ENCODE measurements at regions not wholly inside any gene's neighbourhood (a gene's known extent, or its start where the extent isn't known, plus 50 kb on each side); places are given as distances from the start of the nearest gene placed in this dataset.

DNA sequence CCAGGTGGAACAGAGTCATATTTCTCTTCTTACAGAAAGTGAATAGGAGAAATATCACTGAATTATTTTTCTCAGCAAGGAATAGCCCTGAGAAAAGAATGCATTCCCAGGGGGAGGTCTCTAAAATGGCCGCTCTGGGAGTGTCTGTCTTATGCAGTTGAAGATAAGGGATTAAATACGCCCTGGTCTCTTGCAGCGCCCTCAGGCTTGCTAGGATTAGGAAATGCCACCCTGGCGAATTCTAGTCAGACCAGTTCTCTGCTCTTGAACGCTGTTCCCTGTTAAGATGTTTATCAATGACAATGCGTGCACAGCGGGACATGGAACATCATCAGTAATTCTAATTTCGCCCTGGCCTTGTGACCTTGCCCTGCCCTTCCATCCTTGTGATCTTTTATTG is 949.0 kb upstream of the SEMA6D start:
- DNase-seq (no peak), ATAC-seq (ENCODE audit: low FRiP score) (no peak)
- H3K4me3 ChIP-seq (ENCODE audit: low read length in 2 of 2), result no peak overlapping the region
- no peaks in the 10 kb centered on the region for H3K36me3 ChIP-seq (ENCODE audit: control insufficient read depth in 1 of 2, insufficient read depth in 2 of 2, low read length in 1 of 2)
- 95 to 97% methylated on average over 8 of the region's 8 CpGs for WGBS, 2 donors
- peaks cover 0 to 2% of the 10 kb centered on the region in 2 donors for H3K4me1 ChIP-seq (ENCODE audit: control insufficient read depth in 1 of 2, insufficient read depth in 2 of 2, low read length in 2 of 2)
- H3K27ac ChIP-seq (ENCODE audit: low read depth in 1 of 2, low read length in 2 of 2), result no peak overlapping the region
- H3K27me3 ChIP-seq (ENCODE audit: control insufficient read depth in 1 of 2, insufficient read depth in 2 of 2, low read length in 1 of 2), result no peaks in the 10 kb centered on the region
- intact Hi-C loops (cut with DNase I), result no loop called here
- H3K9me3 ChIP-seq (ENCODE audit: control insufficient read depth, low read length), result peaks cover 1% of the 10 kb centered on the region

GRCh38 chr15:46773016-46773415 is 944.3 kb upstream of the SEMA6D start:
- no peak for DNase-seq
- 95 to 96% methylated on average over 9 of the region's 9 CpGs for WGBS, 2 donors
- Histone ChIP-seq H3K27ac (ENCODE audit: low read depth in 1 of 2, low read length in 2 of 2) (no peak overlapping the region), H3K9me3 (ENCODE audit: control insufficient read depth, low read length) (peaks cover 1% of the 10 kb centered on the region), H3K4me1 (ENCODE audit: control insufficient read depth in 1 of 2, insufficient read depth in 2 of 2, low read length in 2 of 2) (peaks cover 0 to 2% of the 10 kb centered on the region in 2 donors), H3K36me3 (ENCODE audit: control insufficient read depth in 1 of 2, insufficient read depth in 2 of 2, low read length in 1 of 2) (no peaks in the 10 kb centered on the region), H3K4me3 (ENCODE audit: low read length in 2 of 2) (no peak overlapping the region), H3K27me3 (ENCODE audit: control insufficient read depth in 1 of 2, insufficient read depth in 2 of 2, low read length in 1 of 2) (no peaks in the 10 kb centered on the region)
- intact Hi-C loops (cut with DNase I), result no loop called here
- ATAC-seq (ENCODE audit: low FRiP score), result no peak

GRCh38 chr15:46778876-46779275 is 938.4 kb upstream of the SEMA6D start:
- intact Hi-C loops (cut with DNase I), result no loop called here
- 95 to 99% methylated on average over 5 of the region's 5 CpGs for WGBS, 2 donors
- Histone ChIP-seq H3K4me1 (ENCODE audit: control insufficient read depth in 1 of 2, insufficient read depth in 2 of 2, low read length in 2 of 2) (no peaks in the 10 kb centered on the region), H3K9me3 (ENCODE audit: control insufficient read depth, low read length) (no peaks in the 10 kb centered on the region), H3K27ac (ENCODE audit: low read depth in 1 of 2, low read length in 2 of 2) (no peak overlapping the region), H3K4me3 (ENCODE audit: low read length in 2 of 2) (no peak overlapping the region), H3K27me3 (ENCODE audit: control insufficient read depth in 1 of 2, insufficient read depth in 2 of 2, low read length in 1 of 2) (no peaks in the 10 kb centered on the region), H3K36me3 (ENCODE audit: control insufficient read depth in 1 of 2, insufficient read depth in 2 of 2, low read length in 1 of 2) (no peaks in the 10 kb centered on the region)
- ATAC-seq (ENCODE audit: low FRiP score), result no peak
- DNase-seq, result no peak

- Histone ChIP-seq H3K9me3 (ENCODE audit: control insufficient read depth, low read length) (no peaks in the 10 kb centered on the region), H3K27ac (ENCODE audit: low read depth in 1 of 2, low read length in 2 of 2) (no peak overlapping the region), H3K4me1 (ENCODE audit: control insufficient read depth in 1 of 2, insufficient read depth in 2 of 2, low read length in 2 of 2) (no peaks in the 10 kb centered on the region), H3K36me3 (ENCODE audit: control insufficient read depth in 1 of 2, insufficient read depth in 2 of 2, low read length in 1 of 2) (no peaks in the 10 kb centered on the region), H3K4me3 (ENCODE audit: low read length in 2 of 2) (no peak overlapping the region), H3K27me3 (ENCODE audit: control insufficient read depth in 1 of 2, insufficient read depth in 2 of 2, low read length in 1 of 2) (no peaks in the 10 kb centered on the region)
- WGBS, 2 donors, result 83 to 84% methylated on average over 5 of the region's 5 CpGs
- intact Hi-C loops (cut with DNase I), result no loop called here
- DNase-seq (no peak), ATAC-seq (ENCODE audit: low FRiP score) (no peak)
Measured at GRCh38 chr15:46786590-46787285, 930.6 kb upstream of the SEMA6D start.

- no peaks in the 10 kb centered on the region for H3K9me3 ChIP-seq (ENCODE audit: control insufficient read depth, low read length)
- ATAC-seq (ENCODE audit: low FRiP score), result no peak
- H3K4me1 ChIP-seq (ENCODE audit: control insufficient read depth in 1 of 2, insufficient read depth in 2 of 2, low read length in 2 of 2), result no peaks in the 10 kb centered on the region
- DNase-seq, result no peak
- H3K27me3 ChIP-seq (ENCODE audit: control insufficient read depth in 1 of 2, insufficient read depth in 2 of 2, low read length in 1 of 2), result no peaks in the 10 kb centered on the region
- 96 to 98% methylated on average over 3 of the region's 3 CpGs for WGBS, 2 donors
- intact Hi-C loops (cut with DNase I), result no loop called here
- no peaks in the 10 kb centered on the region for H3K36me3 ChIP-seq (ENCODE audit: control insufficient read depth in 1 of 2, insufficient read depth in 2 of 2, low read length in 1 of 2)
- no peak overlapping the region for H3K4me3 ChIP-seq (ENCODE audit: low read length in 2 of 2)
- H3K27ac ChIP-seq (ENCODE audit: low read depth in 1 of 2, low read length in 2 of 2), result no peak overlapping the region
Measured at GRCh38 chr15:46795685-46796084, 921.6 kb upstream of the SEMA6D start.

DNA sequence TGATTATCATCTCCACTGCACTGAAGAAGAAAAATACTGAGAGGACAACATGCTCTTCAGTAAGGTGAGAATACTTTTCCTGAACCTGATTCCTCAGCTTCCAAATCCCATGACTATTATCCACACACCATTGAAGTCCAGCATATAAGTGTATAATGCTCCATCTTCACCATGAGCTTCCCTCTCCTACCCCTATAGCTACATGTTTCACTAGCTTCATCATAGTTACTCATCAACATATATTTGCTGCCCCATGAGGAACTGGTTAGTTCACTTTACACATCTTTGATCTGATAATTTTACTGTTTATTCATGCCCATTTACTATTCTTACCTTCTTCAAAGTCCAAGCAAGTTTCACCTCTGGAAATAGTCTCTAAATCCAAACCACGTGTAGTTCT is 908.5 kb upstream of the SEMA6D start:
- Histone ChIP-seq H3K4me3 (ENCODE audit: low read length in 2 of 2) (no peak overlapping the region), H3K27me3 (ENCODE audit: control insufficient read depth in 1 of 2, insufficient read depth in 2 of 2, low read length in 1 of 2) (no peaks in the 10 kb centered on the region), H3K4me1 (ENCODE audit: control insufficient read depth in 1 of 2, insufficient read depth in 2 of 2, low read length in 2 of 2) (no peaks in the 10 kb centered on the region), H3K27ac (ENCODE audit: low read depth in 1 of 2, low read length in 2 of 2) (peak overlapping the region in 1 of 2 donors; percentile 57), H3K9me3 (ENCODE audit: control insufficient read depth, low read length) (no peaks in the 10 kb centered on the region), H3K36me3 (ENCODE audit: control insufficient read depth in 1 of 2, insufficient read depth in 2 of 2, low read length in 1 of 2) (no peaks in the 10 kb centered on the region)
- 0 to 8% methylated on average over 1 of the region's 1 CpG for WGBS, 2 donors
- intact Hi-C loops (cut with DNase I), result no loop called here
- ATAC-seq (ENCODE audit: low FRiP score) (no peak), DNase-seq (no peak)

DNA sequence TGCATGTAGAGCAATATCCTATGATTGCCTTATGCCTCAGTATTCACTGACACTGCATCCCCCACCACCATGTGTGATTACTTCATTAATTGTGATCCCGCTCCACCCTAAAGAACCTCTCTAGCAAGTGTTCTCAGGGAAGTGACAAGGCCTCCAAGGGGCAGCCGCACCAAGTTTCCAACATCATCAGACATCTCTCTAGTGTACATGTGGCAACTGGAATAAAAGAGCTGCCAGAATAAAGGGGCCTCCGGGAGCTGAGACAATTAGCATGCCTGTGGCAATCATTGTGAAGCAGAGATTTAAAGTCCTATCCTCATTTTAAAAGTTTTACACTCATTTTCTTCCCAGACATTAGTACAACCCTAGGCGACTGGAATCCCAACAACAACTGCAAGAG is 902.1 kb upstream of the SEMA6D start:
- Histone ChIP-seq H3K27me3 (ENCODE audit: control insufficient read depth in 1 of 2, insufficient read depth in 2 of 2, low read length in 1 of 2) (no peaks in the 10 kb centered on the region), H3K9me3 (ENCODE audit: control insufficient read depth, low read length) (no peaks in the 10 kb centered on the region), H3K4me3 (ENCODE audit: low read length in 2 of 2) (no peak overlapping the region), H3K27ac (ENCODE audit: low read depth in 1 of 2, low read length in 2 of 2) (no peak overlapping the region), H3K36me3 (ENCODE audit: control insufficient read depth in 1 of 2, insufficient read depth in 2 of 2, low read length in 1 of 2) (no peaks in the 10 kb centered on the region), H3K4me1 (ENCODE audit: control insufficient read depth in 1 of 2, insufficient read depth in 2 of 2, low read length in 2 of 2) (no peaks in the 10 kb centered on the region)
- 90 to 91% methylated on average over 4 of the region's 4 CpGs for WGBS, 2 donors
- no peak for ATAC-seq (ENCODE audit: low FRiP score)
- intact Hi-C loops (cut with DNase I), result no loop called here
- no peak for DNase-seq

DNA sequence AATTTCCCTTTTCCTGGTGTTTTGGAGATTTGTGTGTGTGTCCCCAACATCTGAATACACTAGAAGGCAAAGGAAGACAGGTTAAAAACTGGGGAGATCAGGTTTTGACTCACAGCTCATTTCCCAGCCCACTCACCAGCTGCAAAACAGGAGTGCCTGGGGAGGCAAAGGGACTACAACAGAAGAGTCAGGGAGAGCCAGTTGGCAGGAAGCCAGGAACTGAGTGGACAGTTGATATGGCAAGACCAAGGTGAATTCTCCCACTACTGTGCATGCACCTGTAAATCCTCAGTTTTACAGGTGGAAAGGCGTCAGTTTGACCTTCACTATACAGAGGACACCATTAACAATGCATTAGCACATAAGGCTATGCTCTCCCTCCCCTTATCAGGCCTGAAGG is 901.5 kb upstream of the SEMA6D start:
- H3K27ac ChIP-seq (ENCODE audit: low read depth in 1 of 2, low read length in 2 of 2), result no peak overlapping the region
- peak in 1 of 2 donors; percentile 37 for DNase-seq
- ATAC-seq (ENCODE audit: low FRiP score), result no peak
- H3K27me3 ChIP-seq (ENCODE audit: control insufficient read depth in 1 of 2, insufficient read depth in 2 of 2, low read length in 1 of 2), result no peaks in the 10 kb centered on the region
- no peaks in the 10 kb centered on the region for H3K36me3 ChIP-seq (ENCODE audit: control insufficient read depth in 1 of 2, insufficient read depth in 2 of 2, low read length in 1 of 2)
- 99 to 100% methylated on average over 1 of the region's 1 CpG for WGBS, 2 donors
- intact Hi-C loops (cut with DNase I), result no loop called here
- H3K4me3 ChIP-seq (ENCODE audit: low read length in 2 of 2), result no peak overlapping the region
- H3K4me1 ChIP-seq (ENCODE audit: control insufficient read depth in 1 of 2, insufficient read depth in 2 of 2, low read length in 2 of 2), result no peaks in the 10 kb centered on the region
- no peaks in the 10 kb centered on the region for H3K9me3 ChIP-seq (ENCODE audit: control insufficient read depth, low read length)

DNA sequence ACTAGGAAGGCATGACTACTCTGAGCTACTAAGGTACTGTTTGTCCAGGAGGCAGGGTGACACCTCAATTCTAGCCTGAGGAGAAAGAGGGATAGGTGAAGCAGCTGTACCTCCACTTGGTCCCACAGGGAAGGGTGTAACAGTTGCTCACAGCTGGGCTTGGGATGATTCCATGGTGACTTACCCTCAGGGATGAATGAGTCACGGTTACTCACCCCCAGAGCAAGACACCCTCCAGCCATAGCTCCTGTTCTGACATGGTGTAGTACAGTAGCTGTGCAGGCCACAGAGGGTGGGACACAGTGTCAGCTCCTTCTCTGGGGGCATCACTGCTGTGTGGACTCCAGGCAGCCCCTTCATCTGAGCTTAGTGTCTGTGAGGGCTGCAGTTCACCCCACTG is 868.6 kb upstream of the SEMA6D start:
- Histone ChIP-seq H3K4me1 (ENCODE audit: control insufficient read depth in 1 of 2, insufficient read depth in 2 of 2, low read length in 2 of 2) (no peaks in the 10 kb centered on the region), H3K36me3 (ENCODE audit: control insufficient read depth in 1 of 2, insufficient read depth in 2 of 2, low read length in 1 of 2) (no peaks in the 10 kb centered on the region), H3K27me3 (ENCODE audit: control insufficient read depth in 1 of 2, insufficient read depth in 2 of 2, low read length in 1 of 2) (no peaks in the 10 kb centered on the region), H3K4me3 (ENCODE audit: low read length in 2 of 2) (no peak overlapping the region), H3K27ac (ENCODE audit: low read depth in 1 of 2, low read length in 2 of 2) (no peak overlapping the region), H3K9me3 (ENCODE audit: control insufficient read depth, low read length) (peaks cover 4% of the 10 kb centered on the region)
- 76 to 92% methylated on average over 1 of the region's 1 CpG for WGBS, 2 donors
- peak in 1 of 2 donors; percentile 29 for DNase-seq
- ATAC-seq (ENCODE audit: low FRiP score), result peak; percentile 40
- intact Hi-C loops (cut with DNase I), result no loop called here

All from aorta (tissue), 5 donors.